HG02610 (cell line): ENCODE measurements at regions not wholly inside any gene's neighbourhood (a gene's known extent, or its start where the extent isn't known, plus 50 kb on each side); places are given as distances from the start of the nearest gene placed in this dataset.

Source experiments
- ATAC-seq: cut with Tn5 transposase; IDR thresholded peaks from one replicate; pipeline ENCODE4 v1.9.1; 2021; ENCODE audit warnings: mild to moderate bottlenecking, moderate library complexity; ENCODE audit not compliant: unreplicated experiment

DNA sequence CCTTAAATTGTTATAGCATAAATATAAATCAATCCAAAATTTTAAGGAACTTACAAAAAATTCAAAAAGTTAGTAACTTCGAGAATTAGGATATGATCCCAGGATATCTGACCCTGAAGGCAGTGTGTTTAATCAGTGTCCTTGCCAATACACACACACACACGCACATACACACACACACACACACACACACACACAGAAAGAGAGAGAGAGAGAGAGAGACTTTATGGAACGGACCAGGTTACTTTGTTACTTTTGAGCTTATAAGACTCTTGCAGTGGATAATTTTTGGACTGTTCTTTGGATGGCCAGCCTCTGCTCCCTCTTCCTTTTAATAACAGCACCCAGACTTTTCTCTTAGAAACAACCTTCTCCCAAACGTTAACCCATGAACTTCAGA is 322.9 kb downstream of the NFIB start:
- no peak for ATAC-seq

DNA sequence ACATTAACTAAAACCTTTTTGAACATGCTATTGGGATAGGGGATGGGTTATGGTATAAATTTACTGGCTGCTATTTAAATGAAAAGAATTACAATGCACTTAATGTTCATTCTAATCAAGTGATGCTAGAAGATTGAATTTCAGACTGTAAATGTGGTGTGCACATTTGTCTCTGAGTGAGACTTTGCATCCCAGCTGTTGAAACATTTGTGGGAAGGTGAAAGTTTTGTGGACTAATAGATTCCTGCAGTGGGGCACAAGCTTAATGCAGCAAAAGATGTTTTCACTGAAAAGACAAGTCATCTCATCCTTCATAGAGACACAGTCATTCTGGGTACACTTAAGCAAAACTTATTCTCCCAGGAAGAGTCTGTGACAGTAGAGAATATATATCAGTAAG is 323.6 kb downstream of the NFIB start:
- ATAC-seq: no peak

GRCh38 chr9:13988944-13989343 is 325.0 kb downstream of the NFIB start:
- no peak for ATAC-seq

- no peak for ATAC-seq
Observed at GRCh38 chr9:13983607-13984006, 330.3 kb downstream of the NFIB start.

DNA sequence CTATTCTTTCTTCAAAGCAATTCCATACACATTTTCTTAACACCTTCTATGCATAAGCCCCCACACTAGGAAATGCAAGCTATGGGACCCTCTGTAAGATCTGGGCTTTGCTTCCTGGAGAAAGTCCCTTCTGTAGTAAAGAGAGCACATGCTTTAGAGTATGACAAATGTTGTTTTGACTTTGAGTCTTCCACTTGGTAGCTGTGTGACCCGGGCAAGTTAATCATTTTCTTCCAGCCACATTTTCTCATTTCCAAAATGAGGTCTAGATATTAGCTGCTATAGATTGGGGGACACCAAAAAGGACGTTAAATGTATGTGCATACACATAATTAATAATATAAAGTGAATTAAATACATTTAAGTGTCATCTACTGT is 334.0 kb downstream of the NFIB start:
- no peak for ATAC-seq

GRCh38 chr9:13975611-13976290 is 338.2 kb downstream of the NFIB start:
- no peak for ATAC-seq

DNA sequence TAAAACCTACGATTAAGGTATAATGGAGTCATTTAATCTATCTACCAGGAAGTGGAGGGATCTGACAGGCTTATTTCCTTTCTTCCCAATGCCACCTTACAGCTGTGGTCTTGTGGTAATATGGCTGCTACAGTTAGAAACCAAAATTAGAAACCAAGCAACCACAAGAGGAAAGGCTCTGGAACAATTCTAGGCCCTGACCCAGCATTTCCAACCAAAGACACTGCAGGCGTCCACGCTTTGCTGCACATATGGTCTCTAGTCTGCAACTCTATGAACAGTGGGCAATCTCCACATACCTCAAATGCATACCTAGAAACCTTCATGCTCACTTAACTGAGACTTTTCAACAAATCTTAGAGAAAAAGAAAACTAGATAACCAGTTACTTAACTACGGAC is 339.1 kb downstream of the NFIB start:
- no peak for ATAC-seq

DNA sequence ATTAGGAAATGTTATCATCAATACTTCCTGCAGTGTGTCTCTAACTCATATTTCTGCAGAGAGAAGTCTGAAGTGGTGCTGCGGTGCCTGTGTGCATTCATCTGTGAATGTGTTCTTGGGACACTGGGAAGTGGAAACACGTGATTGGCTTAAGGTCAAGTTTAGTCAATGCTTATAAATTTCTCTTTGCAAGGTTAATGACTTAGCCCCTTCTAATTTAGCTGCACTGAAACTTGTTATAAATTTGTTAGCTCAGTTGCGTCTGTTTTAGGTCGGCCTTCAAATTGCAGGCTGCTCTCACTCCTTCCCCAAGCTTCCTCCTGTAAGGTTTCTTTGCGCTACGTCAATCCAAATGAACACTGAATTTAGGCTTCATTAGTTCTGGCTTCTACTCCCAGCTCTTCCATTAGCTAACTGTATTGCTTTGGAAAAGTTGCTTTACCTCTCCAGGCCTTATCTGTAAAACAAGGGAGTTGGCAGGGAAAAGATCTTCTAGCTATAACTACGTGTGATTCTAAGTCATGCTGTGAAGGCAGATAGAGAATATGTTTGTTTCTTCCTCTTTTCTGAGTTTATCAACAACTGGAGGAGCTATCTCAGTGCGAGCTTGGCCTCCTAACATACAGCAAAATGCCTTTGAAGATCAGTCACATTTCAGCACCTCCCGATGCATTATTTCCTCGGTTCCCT is 341.8 kb downstream of the NFIB start:
- no peak for ATAC-seq

DNA sequence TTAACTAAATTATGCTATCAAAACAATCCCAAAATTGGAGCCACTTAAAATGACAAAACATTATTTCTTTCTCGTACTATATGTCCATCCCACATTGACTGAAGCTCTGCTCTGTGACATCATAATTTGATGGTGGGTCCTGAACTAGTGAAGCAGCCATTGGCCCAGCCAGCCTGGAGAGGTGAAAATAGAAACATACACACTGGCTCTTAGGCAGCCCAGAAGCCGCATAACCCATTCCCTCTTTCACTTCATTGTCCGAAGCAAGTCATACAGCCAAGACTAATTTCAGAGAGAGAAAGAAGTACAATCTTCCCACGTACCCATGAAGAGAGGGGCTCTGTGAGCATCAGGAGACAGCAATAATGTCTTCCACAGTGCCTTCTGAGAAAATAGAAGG is 342.5 kb downstream of the NFIB start:
- no peak for ATAC-seq

- no peak for ATAC-seq
Observed at GRCh38 chr9:13970426-13970825, 343.5 kb downstream of the NFIB start.

- no peak for ATAC-seq
Observed at GRCh38 chr9:13970018-13970417, 343.9 kb downstream of the NFIB start.

- ATAC-seq: no peak
Observed at GRCh38 chr9:13967438-13967837, 346.5 kb downstream of the NFIB start.

GRCh38 chr9:13967011-13967410 is 346.9 kb downstream of the NFIB start:
- ATAC-seq: no peak

DNA sequence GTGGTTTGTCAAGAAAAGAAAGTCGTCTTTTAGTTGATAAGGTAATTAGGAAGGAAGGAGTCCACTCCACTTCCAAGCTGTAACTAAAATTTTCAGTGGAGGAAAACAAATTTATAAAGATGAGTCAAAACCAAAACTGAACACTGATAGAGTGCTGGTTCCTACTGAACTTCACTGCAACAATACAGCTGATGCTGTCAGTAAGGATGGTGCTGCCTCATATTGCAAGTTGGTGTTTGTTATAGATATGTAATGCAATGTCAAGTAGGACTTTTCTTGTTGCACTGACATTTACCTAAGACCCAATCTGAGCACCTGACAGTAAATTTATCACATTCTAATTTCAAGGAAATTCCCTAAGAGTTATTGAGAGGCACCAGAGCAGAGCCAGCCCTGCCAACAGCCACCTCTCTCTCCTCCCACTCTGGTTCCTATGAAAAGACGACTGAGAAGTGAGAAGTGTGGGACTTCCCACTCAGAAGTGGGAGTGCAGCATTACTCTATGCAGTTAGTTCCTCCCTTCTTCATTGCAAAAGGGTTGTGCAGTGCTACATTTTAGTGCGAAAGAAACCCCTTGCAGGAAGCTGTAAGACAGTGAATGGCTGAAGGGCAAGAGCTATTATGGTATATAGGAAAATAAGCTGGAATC is 350.8 kb downstream of the NFIB start:
- no peak for ATAC-seq

DNA sequence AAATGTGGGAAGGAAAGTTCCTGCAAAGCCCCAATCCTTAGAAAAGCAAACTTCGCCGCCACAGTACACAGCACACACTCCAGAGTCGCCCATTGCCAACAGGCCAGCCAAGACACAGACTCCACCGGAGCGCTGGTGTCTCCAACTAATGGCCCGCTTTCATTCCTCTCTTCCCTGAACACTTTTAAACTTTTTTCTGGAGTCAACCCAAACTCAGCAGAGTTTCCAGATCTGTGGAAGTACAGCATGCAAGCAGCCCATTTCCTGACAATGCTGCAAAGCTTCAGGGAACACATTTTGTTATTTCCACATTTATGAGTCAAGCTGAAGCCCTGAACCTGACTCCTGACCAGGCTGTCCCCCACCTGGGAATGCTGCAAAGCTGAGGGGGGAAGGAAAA is 351.9 kb downstream of the NFIB start:
- no peak for ATAC-seq

DNA sequence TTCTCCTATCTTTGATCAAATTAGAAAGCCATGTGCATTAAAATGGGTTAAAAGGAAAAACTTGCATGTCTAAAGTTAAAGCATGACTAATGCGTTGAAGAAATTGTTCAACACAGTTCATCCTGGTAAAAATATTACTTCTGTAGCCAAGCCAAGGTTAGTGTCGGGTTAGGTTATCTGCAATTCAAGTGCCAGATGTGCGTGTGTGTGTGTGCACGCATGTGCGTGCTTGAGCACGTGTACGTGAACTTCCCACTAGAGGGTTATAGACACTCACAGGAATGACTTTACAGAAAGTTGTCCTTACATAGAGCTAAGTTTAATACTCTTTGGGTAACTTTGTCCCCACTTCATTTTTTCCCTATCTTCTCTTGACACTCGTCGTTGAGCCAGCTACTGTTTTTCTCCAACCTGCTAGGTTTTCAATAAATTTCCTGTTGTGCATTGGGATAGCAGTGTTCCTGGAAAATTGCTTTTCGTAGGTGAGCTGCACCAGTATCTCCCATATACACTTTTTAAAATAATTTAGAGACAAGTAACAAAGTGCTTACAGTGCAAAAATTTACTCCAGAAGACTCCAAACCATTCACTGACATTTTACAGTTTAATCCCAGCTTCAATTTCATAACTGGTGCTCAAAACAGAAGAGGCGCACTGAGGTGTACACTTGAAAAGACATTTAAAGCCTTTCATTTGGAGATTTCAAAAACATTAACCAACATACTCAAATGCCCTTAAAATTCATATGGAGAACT is 353.8 kb downstream of the NFIB start:
- no peak for ATAC-seq

DNA sequence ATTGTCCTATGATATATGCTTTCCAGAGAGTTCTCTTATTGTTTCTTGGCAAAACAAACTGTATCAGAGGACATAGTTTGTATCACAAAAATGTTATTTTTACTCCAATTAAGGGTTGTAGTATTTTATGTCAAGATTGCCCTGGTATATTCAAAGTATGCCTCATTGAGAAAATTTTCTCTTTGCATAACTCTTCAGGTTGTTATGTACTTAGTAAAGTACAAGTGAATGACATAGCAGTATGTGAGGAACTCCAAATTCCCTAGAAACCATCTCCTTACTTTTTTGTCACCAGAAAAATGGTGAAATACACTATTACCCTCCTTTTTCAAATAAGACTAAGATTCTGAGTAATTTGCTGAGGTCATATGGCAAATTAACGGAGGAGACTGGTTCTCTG is 355.3 kb downstream of the NFIB start:
- no peak for ATAC-seq

DNA sequence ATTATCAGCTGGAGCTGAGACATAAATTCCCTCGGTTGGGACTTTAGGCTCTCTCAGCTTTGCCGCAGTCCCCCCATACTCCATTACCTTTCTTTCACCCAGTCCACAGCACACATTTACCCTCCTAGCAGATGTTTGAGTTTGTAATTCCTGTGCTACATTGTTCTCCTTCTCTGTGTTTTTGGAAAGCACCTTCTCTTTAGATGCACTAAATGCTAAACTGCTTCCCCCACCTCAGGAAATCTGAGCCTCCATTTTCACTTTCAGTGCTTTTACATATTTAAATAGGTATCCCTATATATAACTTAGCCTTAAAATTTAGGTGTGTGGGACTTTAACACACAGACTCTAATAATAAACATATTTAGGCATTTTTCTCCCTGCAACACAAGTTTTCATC is 356.9 kb downstream of the NFIB start:
- peak; percentile 67 for ATAC-seq

DNA sequence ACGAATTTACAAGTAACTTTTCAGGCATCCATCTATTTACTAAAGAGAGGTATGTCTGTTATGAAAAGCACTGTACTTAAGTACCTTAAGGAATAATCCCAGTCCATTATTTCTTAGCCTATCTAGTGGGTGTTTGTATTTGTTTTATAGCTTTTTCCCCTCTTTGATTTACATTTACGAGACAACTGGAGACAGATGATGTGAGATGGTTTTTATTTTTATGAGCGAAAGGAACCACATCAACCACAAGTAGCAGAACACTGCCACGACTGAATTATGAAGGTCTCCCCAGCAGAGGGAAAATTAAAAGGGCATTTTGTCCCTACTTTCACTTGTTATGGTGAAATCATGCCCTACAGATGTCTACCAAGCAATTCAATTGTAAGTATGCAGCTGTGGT is 357.8 kb downstream of the NFIB start:
- ATAC-seq: no peak

GRCh38 chr9:13952906-13953305 is 361.0 kb downstream of the NFIB start:
- no peak for ATAC-seq

DNA sequence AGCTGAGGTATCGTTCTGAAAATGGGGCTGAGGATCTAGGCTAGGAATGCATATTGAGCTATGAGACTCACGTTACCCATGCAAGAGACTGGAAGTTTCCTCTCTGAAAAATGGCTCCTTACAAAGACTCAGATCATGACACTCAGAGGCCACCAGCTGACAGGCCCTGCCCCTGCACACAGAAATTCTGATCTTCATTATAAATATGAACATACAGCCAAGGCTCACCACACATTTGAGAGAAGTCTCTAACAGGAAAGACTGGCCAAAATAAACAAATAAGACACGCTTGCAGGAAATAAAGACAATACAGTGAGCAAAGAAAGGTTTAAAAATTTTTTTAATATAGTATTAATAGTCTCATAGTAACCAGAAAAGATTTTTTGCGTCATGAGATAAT is 365.9 kb downstream of the NFIB start:
- no peak for ATAC-seq

- no peak for ATAC-seq
Observed at GRCh38 chr9:13943176-13943575, 370.8 kb downstream of the NFIB start.
